ENCODE measurements at regions not wholly inside any gene's neighbourhood (a gene's known extent, or its start where the extent isn't known, plus 50 kb on each side); places are given as distances from the start of the nearest gene placed in this dataset.

DNA sequence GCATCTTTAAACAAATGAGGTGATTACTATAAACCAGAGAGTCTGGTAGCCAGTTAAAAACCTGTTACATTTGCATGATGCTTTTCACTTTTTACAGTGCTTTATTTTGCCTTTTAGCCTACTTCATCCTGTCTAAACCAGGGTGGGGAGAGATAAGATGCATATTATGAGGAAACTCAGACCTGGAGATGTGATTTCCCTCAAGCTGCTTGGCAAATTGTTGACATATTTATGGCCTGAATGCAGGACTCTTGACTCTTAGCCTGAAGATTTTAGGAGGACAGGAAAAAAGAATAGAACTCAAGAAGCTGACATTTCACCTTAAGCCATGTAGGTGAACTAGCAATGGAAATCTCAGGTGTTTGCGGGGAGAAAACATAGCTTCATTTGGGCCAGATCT is 202.8 kb downstream of the NMUR2 start:
- ATAC-seq, result no peak
- TF ChIP-seq SNAI2 (CRISPR knock-in tag; IDR thresholded peaks at IDR 0.05) (no peak), ISL1 (CRISPR knock-in tag; IDR thresholded peaks at IDR 0.05) (no peak), ZFP30 (CRISPR knock-in tag; IDR thresholded peaks at IDR 0.05) (no peak), ARNTL (CRISPR knock-in tag; IDR thresholded peaks at IDR 0.05; ENCODE audit: borderline replicate concordance, low read depth) (no peak), RARB (CRISPR knock-in tag; IDR thresholded peaks at IDR 0.05) (no peak), OSR1 (CRISPR knock-in tag; IDR thresholded peaks at IDR 0.05) (no peak), ZNF70 (CRISPR knock-in tag; IDR thresholded peaks at IDR 0.05) (no peak), ZNF8 (CRISPR knock-in tag; IDR thresholded peaks at IDR 0.05) (no peak), GLIS3 (CRISPR knock-in tag; IDR thresholded peaks at IDR 0.05) (no peak), CSDC2 (CRISPR knock-in tag; IDR thresholded peaks at IDR 0.05) (no peak), ZFP3 (CRISPR knock-in tag; IDR thresholded peaks at IDR 0.05) (no peak)
- TF ChIP-seq, protein P1, sequence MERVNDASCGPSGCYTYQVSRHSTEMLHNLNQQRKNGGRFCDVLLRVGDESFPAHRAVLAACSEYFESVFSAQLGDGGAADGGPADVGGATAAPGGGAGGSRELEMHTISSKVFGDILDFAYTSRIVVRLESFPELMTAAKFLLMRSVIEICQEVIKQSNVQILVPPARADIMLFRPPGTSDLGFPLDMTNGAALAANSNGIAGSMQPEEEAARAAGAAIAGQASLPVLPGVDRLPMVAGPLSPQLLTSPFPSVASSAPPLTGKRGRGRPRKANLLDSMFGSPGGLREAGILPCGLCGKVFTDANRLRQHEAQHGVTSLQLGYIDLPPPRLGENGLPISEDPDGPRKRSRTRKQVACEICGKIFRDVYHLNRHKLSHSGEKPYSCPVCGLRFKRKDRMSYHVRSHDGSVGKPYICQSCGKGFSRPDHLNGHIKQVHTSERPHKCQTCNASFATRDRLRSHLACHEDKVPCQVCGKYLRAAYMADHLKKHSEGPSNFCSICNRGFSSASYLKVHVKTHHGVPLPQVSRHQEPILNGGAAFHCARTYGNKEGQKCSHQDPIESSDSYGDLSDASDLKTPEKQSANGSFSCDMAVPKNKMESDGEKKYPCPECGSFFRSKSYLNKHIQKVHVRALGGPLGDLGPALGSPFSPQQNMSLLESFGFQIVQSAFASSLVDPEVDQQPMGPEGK (CRISPR knock-in tag; IDR thresholded peaks at IDR 0.05; ENCODE audit: borderline replicate concordance), result no peak
- TF ChIP-seq, protein P2, sequence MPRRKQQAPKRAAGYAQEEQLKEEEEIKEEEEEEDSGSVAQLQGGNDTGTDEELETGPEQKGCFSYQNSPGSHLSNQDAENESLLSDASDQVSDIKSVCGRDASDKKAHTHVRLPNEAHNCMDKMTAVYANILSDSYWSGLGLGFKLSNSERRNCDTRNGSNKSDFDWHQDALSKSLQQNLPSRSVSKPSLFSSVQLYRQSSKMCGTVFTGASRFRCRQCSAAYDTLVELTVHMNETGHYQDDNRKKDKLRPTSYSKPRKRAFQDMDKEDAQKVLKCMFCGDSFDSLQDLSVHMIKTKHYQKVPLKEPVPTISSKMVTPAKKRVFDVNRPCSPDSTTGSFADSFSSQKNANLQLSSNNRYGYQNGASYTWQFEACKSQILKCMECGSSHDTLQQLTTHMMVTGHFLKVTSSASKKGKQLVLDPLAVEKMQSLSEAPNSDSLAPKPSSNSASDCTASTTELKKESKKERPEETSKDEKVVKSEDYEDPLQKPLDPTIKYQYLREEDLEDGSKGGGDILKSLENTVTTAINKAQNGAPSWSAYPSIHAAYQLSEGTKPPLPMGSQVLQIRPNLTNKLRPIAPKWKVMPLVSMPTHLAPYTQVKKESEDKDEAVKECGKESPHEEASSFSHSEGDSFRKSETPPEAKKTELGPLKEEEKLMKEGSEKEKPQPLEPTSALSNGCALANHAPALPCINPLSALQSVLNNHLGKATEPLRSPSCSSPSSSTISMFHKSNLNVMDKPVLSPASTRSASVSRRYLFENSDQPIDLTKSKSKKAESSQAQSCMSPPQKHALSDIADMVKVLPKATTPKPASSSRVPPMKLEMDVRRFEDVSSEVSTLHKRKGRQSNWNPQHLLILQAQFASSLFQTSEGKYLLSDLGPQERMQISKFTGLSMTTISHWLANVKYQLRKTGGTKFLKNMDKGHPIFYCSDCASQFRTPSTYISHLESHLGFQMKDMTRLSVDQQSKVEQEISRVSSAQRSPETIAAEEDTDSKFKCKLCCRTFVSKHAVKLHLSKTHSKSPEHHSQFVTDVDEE (CRISPR knock-in tag; IDR thresholded peaks at IDR 0.05), result no peak
- TF ChIP-seq, protein P3, sequence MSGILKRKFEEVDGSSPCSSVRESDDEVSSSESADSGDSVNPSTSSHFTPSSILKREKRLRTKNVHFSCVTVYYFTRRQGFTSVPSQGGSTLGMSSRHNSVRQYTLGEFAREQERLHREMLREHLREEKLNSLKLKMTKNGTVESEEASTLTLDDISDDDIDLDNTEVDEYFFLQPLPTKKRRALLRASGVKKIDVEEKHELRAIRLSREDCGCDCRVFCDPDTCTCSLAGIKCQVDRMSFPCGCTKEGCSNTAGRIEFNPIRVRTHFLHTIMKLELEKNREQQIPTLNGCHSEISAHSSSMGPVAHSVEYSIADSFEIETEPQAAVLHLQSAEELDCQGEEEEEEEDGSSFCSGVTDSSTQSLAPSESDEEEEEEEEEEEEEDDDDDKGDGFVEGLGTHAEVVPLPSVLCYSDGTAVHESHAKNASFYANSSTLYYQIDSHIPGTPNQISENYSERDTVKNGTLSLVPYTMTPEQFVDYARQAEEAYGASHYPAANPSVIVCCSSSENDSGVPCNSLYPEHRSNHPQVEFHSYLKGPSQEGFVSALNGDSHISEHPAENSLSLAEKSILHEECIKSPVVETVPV (CRISPR knock-in tag; IDR thresholded peaks at IDR 0.05), result no peak
- TF ChIP-seq, protein P4, sequence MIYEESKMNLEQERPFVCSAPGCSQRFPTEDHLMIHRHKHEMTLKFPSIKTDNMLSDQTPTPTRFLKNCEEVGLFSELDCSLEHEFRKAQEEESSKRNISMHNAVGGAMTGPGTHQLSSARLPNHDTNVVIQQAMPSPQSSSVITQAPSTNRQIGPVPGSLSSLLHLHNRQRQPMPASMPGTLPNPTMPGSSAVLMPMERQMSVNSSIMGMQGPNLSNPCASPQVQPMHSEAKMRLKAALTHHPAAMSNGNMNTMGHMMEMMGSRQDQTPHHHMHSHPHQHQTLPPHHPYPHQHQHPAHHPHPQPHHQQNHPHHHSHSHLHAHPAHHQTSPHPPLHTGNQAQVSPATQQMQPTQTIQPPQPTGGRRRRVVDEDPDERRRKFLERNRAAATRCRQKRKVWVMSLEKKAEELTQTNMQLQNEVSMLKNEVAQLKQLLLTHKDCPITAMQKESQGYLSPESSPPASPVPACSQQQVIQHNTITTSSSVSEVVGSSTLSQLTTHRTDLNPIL (CRISPR knock-in tag; IDR thresholded peaks at IDR 0.05; ENCODE audit: low read depth), result no peak

DNA sequence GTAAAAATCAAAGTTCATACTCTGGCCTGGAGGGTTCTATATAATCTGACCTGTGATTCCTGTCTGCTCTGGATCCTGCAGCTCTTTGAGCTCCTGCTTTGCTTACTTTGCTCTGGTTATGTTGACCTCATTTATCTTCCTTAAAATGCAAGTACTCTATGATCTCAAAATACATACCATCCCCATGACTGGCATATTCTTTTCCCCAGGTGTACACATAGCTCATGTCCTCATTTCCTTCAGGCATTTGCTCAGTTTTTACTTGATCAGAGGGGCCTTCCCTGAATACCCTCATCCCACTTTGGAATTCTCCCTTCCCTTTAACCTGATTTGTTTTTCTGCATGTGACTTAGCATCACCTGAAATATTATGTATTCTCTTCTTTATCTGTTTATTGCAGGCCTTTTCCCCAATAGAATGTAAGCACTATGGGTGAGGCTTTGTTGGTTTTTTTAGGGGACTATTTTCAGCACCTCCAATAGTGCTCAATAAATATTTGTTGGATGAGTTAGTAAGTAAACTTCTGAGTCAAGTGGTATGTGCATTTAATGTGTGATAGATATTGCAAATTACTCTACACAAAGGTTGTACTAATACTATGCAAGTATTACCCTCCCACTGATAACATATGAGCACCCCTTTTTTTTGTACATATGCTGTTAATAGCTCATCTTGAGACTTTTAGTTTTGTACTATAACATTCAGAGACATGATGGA is 211.5 kb downstream of the NMUR2 start:
- ATAC-seq, result no peak
- no peak for TF ChIP-seq ZNF8 (CRISPR knock-in tag; IDR thresholded peaks at IDR 0.05)
- TF ChIP-seq ZC3H10 (CRISPR knock-in tag; IDR thresholded peaks at IDR 0.05), result no peak
- no peak for TF ChIP-seq PPARA (CRISPR knock-in tag; IDR thresholded peaks at IDR 0.05; ENCODE audit: borderline replicate concordance)
- TF ChIP-seq ESRRG (CRISPR knock-in tag; IDR thresholded peaks at IDR 0.05), result no peak
- TF ChIP-seq RARB (CRISPR knock-in tag; IDR thresholded peaks at IDR 0.05), result no peak
- TF ChIP-seq ZNF565 (CRISPR knock-in tag; conservative IDR thresholded peaks at IDR 0.05; ENCODE audit: low read depth), result no peak
- TF ChIP-seq GLIS3 (CRISPR knock-in tag; IDR thresholded peaks at IDR 0.05), result no peak
- TF ChIP-seq ZFP30 (CRISPR knock-in tag; IDR thresholded peaks at IDR 0.05), result no peak
- TF ChIP-seq BACH2 (CRISPR knock-in tag; IDR thresholded peaks at IDR 0.05; ENCODE audit: borderline replicate concordance), result no peak
- TF ChIP-seq OSR1 (CRISPR knock-in tag; IDR thresholded peaks at IDR 0.05), result no peak
- TF ChIP-seq CSDC2 (CRISPR knock-in tag; IDR thresholded peaks at IDR 0.05), result no peak
- TF ChIP-seq, protein P4 (CRISPR knock-in tag; IDR thresholded peaks at IDR 0.05; ENCODE audit: low read depth), result no peak
- TF ChIP-seq TOX (CRISPR knock-in tag; IDR thresholded peaks at IDR 0.05; ENCODE audit: borderline replicate concordance), result no peak
- TF ChIP-seq ZFP3 (CRISPR knock-in tag; IDR thresholded peaks at IDR 0.05), result no peak
- TF ChIP-seq SNAI2 (CRISPR knock-in tag; IDR thresholded peaks at IDR 0.05), result no peak
- TF ChIP-seq, protein P1 (CRISPR knock-in tag; IDR thresholded peaks at IDR 0.05; ENCODE audit: borderline replicate concordance), result no peak
